DND-41 (cell line): ENCODE measurements at regions not wholly inside any gene's neighbourhood (a gene's known extent, or its start where the extent isn't known, plus 50 kb on each side); places are given as distances from the start of the nearest gene placed in this dataset.

Experiments used
- CTCF ChIP-seq: IDR thresholded peaks from 2 replicates; pipeline ENCODE4 v1.5.1; 2012; ENCODE audit warnings: borderline replicate concordance, low read length, moderate library complexity, mild to moderate bottlenecking; ENCODE audit not compliant: poor library complexity, severe bottlenecking; ENCODE audit errors: extremely low read depth
- EZH2 ChIP-seq: IDR thresholded peaks from 3 replicates; pipeline ENCODE4 v1.6.1; 2012; ENCODE audit warnings: borderline replicate concordance, low read depth, mild to moderate bottlenecking, moderate library complexity, low read length, inconsistent platforms; ENCODE audit not compliant: severe bottlenecking

- TF ChIP-seq EZH2 (no peak), CTCF (no peak)
These were observed 86.0 kb downstream of the ZNF726 start for GRCh38 chr19:24000656-24001055.
